Calu3 (cell line): ENCODE measurements at regions not wholly inside any gene's neighbourhood (a gene's known extent, or its start where the extent isn't known, plus 50 kb on each side); places are given as distances from the start of the nearest gene placed in this dataset.

Experiments
- BruUV-seq: library from RNA; stranded (reverse); fragments of 400-500 nt; replicated peaks from 2 replicates; lab custom pipeline; 2021; lab: Mats Ljungman, UMichigan
- CTCF ChIA-PET: fragments of 300-600 bp; sonication (Branson Sonifier 250); formaldehyde crosslinking; loops from one replicate; lab custom pipeline; 2022; ENCODE audit warnings: antibody characterized with exemption; lab: Charles Lee
- DNase-seq: peaks from one replicate; pipeline ENCODE4 v3.0.0; 2022
- H3K27ac Mint-ChIP-seq: one replicate; pipeline ENCODE4 v1.8.0; 2022; ENCODE audit warnings: mixed read lengths; ENCODE audit not compliant: unreplicated experiment
- H3K27me3 Mint-ChIP-seq: one replicate; pipeline ENCODE4 v1.8.0; 2022; ENCODE audit warnings: mixed read lengths; ENCODE audit not compliant: unreplicated experiment
- H3K36me3 Mint-ChIP-seq: one replicate; pipeline ENCODE4 v1.8.0; 2022; ENCODE audit warnings: mild to moderate bottlenecking, moderate library complexity, mixed read lengths; ENCODE audit not compliant: insufficient read depth, unreplicated experiment
- H3K4me1 Mint-ChIP-seq: one replicate; pipeline ENCODE4 v1.8.0; 2022; ENCODE audit warnings: mild to moderate bottlenecking, low read depth, mixed read lengths; ENCODE audit not compliant: unreplicated experiment
- H3K4me3 Mint-ChIP-seq: one replicate; pipeline ENCODE4 v1.8.0; 2022; ENCODE audit warnings: mild to moderate bottlenecking, low read depth, moderate library complexity, mixed read lengths; ENCODE audit not compliant: unreplicated experiment
- H3K9me3 Mint-ChIP-seq: one replicate; pipeline ENCODE4 v1.8.0; 2022; ENCODE audit warnings: low read depth, mixed read lengths; ENCODE audit not compliant: unreplicated experiment
- intact Hi-C: fragments of 100-400 bp; cut with micrococcal nuclease; formaldehyde crosslinking; loops from one replicate; pipeline ENCODE4 v1.10.0; 2022; ENCODE audit not compliant: unreplicated experiment
- TF ChIP-seq, protein P1 (sequence below): fragments of 200-600 bp; IDR thresholded peaks from one replicate; pipeline ENCODE4 v1.8.0; 2022; ENCODE audit warnings: antibody characterized with exemption; ENCODE audit not compliant: unreplicated experiment

DNA sequence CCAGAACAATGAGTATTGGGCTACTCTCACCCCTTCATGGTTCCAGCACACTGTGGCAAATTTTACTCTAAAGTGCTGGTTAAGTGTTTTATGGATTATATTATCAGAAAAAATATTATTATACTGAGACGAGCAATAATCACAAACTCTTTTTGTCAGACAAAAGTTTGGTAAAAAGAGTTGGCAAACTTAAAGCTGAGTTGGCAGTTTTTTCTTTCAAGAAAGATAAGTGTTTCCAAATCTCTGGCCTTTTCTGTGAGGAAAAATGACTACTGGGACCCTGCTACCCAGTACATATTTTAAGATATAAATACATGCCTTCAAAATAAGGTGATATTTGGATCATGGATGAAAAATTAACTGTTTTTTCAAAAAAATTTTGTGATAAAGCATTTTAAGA, 471.5 kb upstream of the IL12A start:
- no peaks in the 10 kb centered on the region for H3K27me3 Mint-ChIP-seq
- CTCF ChIA-PET = no interaction called here
- no peaks in the 10 kb centered on the region for H3K4me1 Mint-ChIP-seq
- BruUV-seq = no TSS peak
- TF ChIP-seq, protein P1, sequence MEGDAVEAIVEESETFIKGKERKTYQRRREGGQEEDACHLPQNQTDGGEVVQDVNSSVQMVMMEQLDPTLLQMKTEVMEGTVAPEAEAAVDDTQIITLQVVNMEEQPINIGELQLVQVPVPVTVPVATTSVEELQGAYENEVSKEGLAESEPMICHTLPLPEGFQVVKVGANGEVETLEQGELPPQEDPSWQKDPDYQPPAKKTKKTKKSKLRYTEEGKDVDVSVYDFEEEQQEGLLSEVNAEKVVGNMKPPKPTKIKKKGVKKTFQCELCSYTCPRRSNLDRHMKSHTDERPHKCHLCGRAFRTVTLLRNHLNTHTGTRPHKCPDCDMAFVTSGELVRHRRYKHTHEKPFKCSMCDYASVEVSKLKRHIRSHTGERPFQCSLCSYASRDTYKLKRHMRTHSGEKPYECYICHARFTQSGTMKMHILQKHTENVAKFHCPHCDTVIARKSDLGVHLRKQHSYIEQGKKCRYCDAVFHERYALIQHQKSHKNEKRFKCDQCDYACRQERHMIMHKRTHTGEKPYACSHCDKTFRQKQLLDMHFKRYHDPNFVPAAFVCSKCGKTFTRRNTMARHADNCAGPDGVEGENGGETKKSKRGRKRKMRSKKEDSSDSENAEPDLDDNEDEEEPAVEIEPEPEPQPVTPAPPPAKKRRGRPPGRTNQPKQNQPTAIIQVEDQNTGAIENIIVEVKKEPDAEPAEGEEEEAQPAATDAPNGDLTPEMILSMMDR = no peak
- no peak for DNase-seq
- no peaks in the 10 kb centered on the region for H3K36me3 Mint-ChIP-seq
- no peak overlapping the region for H3K27ac Mint-ChIP-seq
- intact Hi-C loops = no loop called here
- H3K4me3 Mint-ChIP-seq = no peak overlapping the region
- no peaks in the 10 kb centered on the region for H3K9me3 Mint-ChIP-seq

DNA sequence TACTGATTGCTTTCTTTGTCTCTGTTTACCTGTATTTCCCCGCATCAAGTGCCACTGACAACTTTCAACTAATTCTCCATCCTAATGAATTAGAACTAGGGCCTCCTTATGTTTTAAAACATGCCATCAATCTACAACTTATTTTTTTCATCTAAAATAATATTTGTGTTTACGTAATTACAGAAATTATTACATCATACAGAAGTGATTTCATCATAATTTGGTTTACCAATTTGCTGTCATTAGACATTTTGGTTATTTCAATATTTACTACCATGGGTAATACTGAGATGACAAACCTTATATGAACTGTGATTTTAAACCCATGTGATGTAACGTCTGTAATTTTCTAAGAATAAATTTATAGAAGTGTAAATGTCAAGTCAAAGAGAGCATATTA, 468.0 kb upstream of the IL12A start:
- no peak overlapping the region for H3K27ac Mint-ChIP-seq
- no peak for DNase-seq
- intact Hi-C loops = no loop called here
- no peaks in the 10 kb centered on the region for H3K36me3 Mint-ChIP-seq
- TF ChIP-seq, protein P1 = no peak
- no peak overlapping the region for H3K4me3 Mint-ChIP-seq
- no TSS peak for BruUV-seq
- no peaks in the 10 kb centered on the region for H3K27me3 Mint-ChIP-seq
- CTCF ChIA-PET = no interaction called here
- no peaks in the 10 kb centered on the region for H3K4me1 Mint-ChIP-seq
- no peaks in the 10 kb centered on the region for H3K9me3 Mint-ChIP-seq

DNA sequence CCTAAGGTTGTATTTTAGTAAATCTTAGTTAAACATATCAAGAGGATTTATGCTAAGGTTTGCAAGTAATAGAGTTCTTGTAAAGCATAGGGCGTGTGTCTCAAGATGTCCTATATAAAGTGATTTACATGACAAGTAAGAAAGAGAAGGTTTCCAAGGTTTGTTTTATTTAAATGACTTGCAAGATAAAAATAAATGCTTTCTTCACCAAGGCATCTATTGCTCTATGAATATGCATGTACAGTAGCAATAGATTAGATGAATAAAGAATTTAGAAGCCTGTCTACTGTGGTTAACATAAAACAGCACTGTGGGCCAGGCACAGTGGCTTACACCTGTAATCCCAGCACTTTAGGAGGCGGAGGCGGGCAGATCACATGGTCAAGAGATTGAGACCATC, 466.4 kb upstream of the IL12A start:
- TF ChIP-seq, protein P1 = no peak
- BruUV-seq = no TSS peak
- Mint-ChIP-seq H3K4me1 (no peaks in the 10 kb centered on the region), H3K27me3 (no peaks in the 10 kb centered on the region), H3K4me3 (no peak overlapping the region), H3K27ac (no peak overlapping the region), H3K36me3 (no peaks in the 10 kb centered on the region), H3K9me3 (no peaks in the 10 kb centered on the region)
- intact Hi-C loops = no loop called here
- DNase-seq = no peak
- CTCF ChIA-PET = no interaction called here

DNA sequence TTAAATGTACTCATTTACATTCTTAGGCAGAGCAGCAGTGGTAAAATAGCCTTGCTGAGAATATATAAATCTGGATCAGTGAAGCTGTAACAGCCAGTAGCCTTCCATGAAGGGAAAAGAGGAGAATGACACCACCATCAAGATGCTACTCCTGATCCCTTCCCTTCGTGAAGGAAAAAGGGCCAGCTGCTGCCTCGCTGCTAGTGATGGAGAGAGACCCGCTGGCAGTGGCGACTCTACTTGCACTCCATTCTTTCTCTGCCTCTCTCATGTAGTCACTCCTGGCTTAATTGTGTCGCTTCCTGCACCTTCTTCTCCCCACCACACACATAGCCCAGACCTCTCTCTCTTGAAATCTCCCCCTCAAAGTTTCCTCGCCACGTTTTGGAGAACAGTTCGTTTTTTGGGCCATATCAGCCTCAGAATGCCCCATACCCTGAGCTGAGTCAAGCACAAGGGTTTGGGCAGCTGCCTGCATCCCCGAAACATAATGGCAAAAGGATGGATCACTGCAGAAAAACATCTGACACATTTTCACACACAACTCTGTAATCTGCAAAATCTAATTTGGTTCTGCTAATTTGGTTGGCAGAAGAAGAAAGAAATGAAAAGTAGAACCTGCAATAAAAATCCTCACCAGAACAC, 460.3 kb upstream of the IL12A start:
- TF ChIP-seq, protein P1 = no peak
- no peak for DNase-seq
- no peaks in the 10 kb centered on the region for H3K36me3 Mint-ChIP-seq
- H3K27me3 Mint-ChIP-seq = peaks cover 15% of the 10 kb centered on the region
- CTCF ChIA-PET = no interaction called here
- H3K9me3 Mint-ChIP-seq = no peaks in the 10 kb centered on the region
- H3K27ac Mint-ChIP-seq = no peak overlapping the region
- no peak overlapping the region for H3K4me3 Mint-ChIP-seq
- H3K4me1 Mint-ChIP-seq = no peaks in the 10 kb centered on the region
- intact Hi-C loops = no loop called here
- BruUV-seq = no TSS peak
